ENCODE measurements at regions not wholly inside any gene's neighbourhood (a gene's known extent, or its start where the extent isn't known, plus 50 kb on each side); places are given as distances from the start of the nearest gene placed in this dataset.

DNA sequence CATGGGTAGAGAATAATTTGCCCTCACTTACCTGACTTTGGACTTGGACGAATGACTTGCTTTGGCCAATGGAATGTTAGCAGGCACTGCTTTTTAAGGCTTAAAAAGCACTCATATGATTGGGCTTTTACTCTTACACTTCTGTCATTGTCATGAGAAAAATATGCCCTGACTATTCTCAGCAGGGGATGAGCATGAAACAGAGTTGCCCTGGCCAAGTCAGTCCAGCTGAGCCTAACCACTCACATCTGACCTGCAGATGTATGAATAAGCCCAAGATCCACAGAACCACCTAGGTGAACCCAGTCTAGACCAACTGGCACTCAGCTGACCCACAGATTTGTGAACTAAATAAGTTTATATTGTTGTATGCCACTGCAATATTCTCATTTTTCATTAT lies 573.5 kb downstream of the TNS3 start:
- Histone ChIP-seq H3K18ac (ENCODE audit: extremely low read depth, low read length) (no peak overlapping the region), H3K27ac (ENCODE audit: low read depth, low read length) (no peak overlapping the region), H3K4me1 (replicated peaks in 1 of 4; ENCODE audit: control insufficient read depth in 3 of 4, insufficient read depth in 4 of 4, low read length in 3 of 4) (no peaks in the 10 kb centered on the region), H3K4ac (replicated peaks; ENCODE audit: insufficient read length, low read depth, low read length) (no peak overlapping the region), H3K79me1 (ENCODE audit: low read depth, low read length) (no peaks in the 10 kb centered on the region), H3K4me2 (ENCODE audit: insufficient read depth in 1 of 2, low read depth in 2 of 2, low read length in 2 of 2) (no peak overlapping the region), H3K23ac (ENCODE audit: insufficient read length) (no peak overlapping the region), H3K9ac (replicated peaks in 1 of 4; ENCODE audit: extremely low read depth in 1 of 4, low read depth in 3 of 4, low read length in 3 of 4) (no peak overlapping the region), H3K23me2 (ENCODE audit: low read depth, low read length) (no peaks in the 10 kb centered on the region; the same call in 1 of the 2 replicates), H2BK5ac (ENCODE audit: low read depth, low read length) (no peak overlapping the region), H3K4me3 (ENCODE audit: extremely low read depth in 1 of 4, insufficient read depth in 2 of 4, low read depth in 3 of 4, low read length in 4 of 4) (no peak overlapping the region), H3K36me3 (ENCODE audit: control insufficient read depth in 2 of 4, insufficient read depth in 4 of 4, low read length in 3 of 4) (no peaks in the 10 kb centered on the region), H3K14ac (ENCODE audit: insufficient read length) (no peak overlapping the region), H2AFZ (ENCODE audit: low read length) (no peak overlapping the region; the same call in 1 of the 2 replicates), H2BK12ac (ENCODE audit: low read depth, low read length) (no peak overlapping the region), H2BK20ac (ENCODE audit: low read length) (no peak overlapping the region; the same call in 1 of the 2 replicates), H3K27me3 (replicated peaks in 1 of 4; ENCODE audit: control insufficient read depth in 3 of 4, extremely low read depth in 1 of 4, insufficient read depth in 3 of 4, low read length in 3 of 4) (no peaks in the 10 kb centered on the region), H4K91ac (replicated peaks; ENCODE audit: insufficient read length, low read length) (no peak overlapping the region), H4K5ac (ENCODE audit: insufficient read length, low read depth, low read length) (no peak overlapping the region), H3K9me3 (ENCODE audit: insufficient read depth in 2 of 2, low read depth in 1 of 2, low read length in 1 of 2) (no peaks in the 10 kb centered on the region), H3K79me2 (ENCODE audit: control insufficient read depth in 1 of 2, insufficient read depth in 2 of 2, low read length in 2 of 2) (no peaks in the 10 kb centered on the region), H3K56ac (replicated peaks; ENCODE audit: insufficient read length, low read depth, low read length) (no peak overlapping the region), H4K20me1 (replicated peaks in 1 of 2; ENCODE audit: control insufficient read depth in 1 of 2, insufficient read depth in 2 of 2, low read length in 2 of 2) (no peaks in the 10 kb centered on the region), H2AK5ac (ENCODE audit: low read depth, low read length) (no peak overlapping the region), H2BK120ac (replicated peaks; ENCODE audit: low read depth, low read length) (no peak overlapping the region), H2BK15ac (ENCODE audit: low read length) (no peak overlapping the region), H4K8ac (ENCODE audit: extremely low read depth, insufficient read depth, low read length) (no peak overlapping the region)
- WGBS, 2 experiments (ENCODE audit: extremely low coverage in 1 of 2, insufficient coverage in 1 of 2, insufficient read length in 1 of 2, insufficient replicate concordance in 2 of 2, low coverage in 1 of 2, low lambda C conversion rate in 2 of 2, missing lambda C conversion rate in 1 of 2) = 83% methylated on average over 1 of the region's 1 CpG; no CpG with 5 or more reads in 1 of the 2 experiments
- FAIRE-seq (no peak), DNase-seq (ENCODE audit: low read depth in 1 of 2, low spot score in 2 of 2) (no peak)
- POLR2A ChIA-PET (ENCODE audit: partially characterized antibody) = no interaction called here
- CTCF ChIA-PET (ENCODE audit: partially characterized antibody) = no interaction called here
- TF ChIP-seq SRF (IDR thresholded peaks at IDR 0.05; ENCODE audit: low read depth, low read length) (no peak), TEAD4 (IDR thresholded peaks at IDR 0.05; ENCODE audit: low read depth, low read length) (no peak), POU5F1 (IDR thresholded peaks at IDR 0.05; ENCODE audit: low read depth, low read length) (no peak), RXRA (IDR thresholded peaks at IDR 0.05; ENCODE audit: insufficient read depth, low read depth, low read length) (no peak), CHD2 (IDR thresholded peaks at IDR 0.05; ENCODE audit: low read length) (no peak), TAF1 (IDR thresholded peaks at IDR 0.05; ENCODE audit: low read depth, low read length) (no peak), CTBP2 (IDR thresholded peaks at IDR 0.05; ENCODE audit: borderline replicate concordance, insufficient read depth, insufficient read length, low read length) (no peak), GABPA (IDR thresholded peaks at IDR 0.05; ENCODE audit: borderline replicate concordance, insufficient read depth, low read length) (no peak), CEBPB (IDR thresholded peaks at IDR 0.05; ENCODE audit: low read depth, low read length) (no peak), SUZ12 (IDR thresholded peaks at IDR 0.05; ENCODE audit: low read length) (no peak), KDM4A (IDR thresholded peaks at IDR 0.05; ENCODE audit: low read depth, low read length, severe bottlenecking) (no peak), CREB1 (IDR thresholded peaks at IDR 0.05) (no peak), GTF2F1 (IDR thresholded peaks at IDR 0.05; ENCODE audit: borderline replicate concordance, low read depth, low read length) (no peak), SP2 (IDR thresholded peaks at IDR 0.05; ENCODE audit: low read length) (no peak), BACH1 (IDR thresholded peaks at IDR 0.05; ENCODE audit: low read length) (no peak)
- TF ChIP-seq, protein P1, sequence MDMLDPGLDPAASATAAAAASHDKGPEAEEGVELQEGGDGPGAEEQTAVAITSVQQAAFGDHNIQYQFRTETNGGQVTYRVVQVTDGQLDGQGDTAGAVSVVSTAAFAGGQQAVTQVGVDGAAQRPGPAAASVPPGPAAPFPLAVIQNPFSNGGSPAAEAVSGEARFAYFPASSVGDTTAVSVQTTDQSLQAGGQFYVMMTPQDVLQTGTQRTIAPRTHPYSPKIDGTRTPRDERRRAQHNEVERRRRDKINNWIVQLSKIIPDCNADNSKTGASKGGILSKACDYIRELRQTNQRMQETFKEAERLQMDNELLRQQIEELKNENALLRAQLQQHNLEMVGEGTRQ (IDR thresholded peaks at IDR 0.05; ENCODE audit: low read length) = no peak

Measured in H1 (cell line).